GM20431 (cell line): ENCODE measurements at regions not wholly inside any gene's neighbourhood (a gene's known extent, or its start where the extent isn't known, plus 50 kb on each side); places are given as distances from the start of the nearest gene placed in this dataset.

ENCODE experiments used
- in situ Hi-C: fragments of 300-500 bp; cut with MseI, MboI; formaldehyde crosslinking; loops from one replicate; pipeline ENCODE4 v1.15.0; 2020; ENCODE audit warnings: low sequenced_read_pairs; ENCODE audit not compliant: unreplicated experiment

GRCh38 chr9:17021387-17021970 is 113.4 kb upstream of the CNTLN start:
- in situ Hi-C loops: no loop called here

DNA sequence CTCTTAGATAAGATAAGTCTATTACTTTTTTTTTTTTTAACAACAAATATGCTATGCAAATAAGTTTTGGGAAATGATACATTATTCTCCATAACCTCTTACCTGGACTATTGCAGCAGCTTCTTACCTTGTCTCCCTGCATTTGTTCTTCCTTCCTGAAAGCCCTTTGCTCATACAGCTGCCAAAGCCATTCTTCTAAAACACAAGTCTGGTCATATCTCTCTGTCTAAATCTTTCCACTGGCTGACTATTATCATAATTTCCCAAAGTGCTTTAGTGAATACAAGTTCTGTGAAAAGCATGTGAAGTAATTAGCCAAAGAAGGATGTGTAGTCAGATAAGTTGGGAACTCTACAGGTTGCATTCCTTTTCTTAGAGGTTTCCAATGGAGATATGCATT is 115.4 kb upstream of the CNTLN start:
- in situ Hi-C loops: no loop called here

GRCh38 chr9:17018540-17019196 is 116.2 kb upstream of the CNTLN start:
- in situ Hi-C loops: no loop called here

DNA sequence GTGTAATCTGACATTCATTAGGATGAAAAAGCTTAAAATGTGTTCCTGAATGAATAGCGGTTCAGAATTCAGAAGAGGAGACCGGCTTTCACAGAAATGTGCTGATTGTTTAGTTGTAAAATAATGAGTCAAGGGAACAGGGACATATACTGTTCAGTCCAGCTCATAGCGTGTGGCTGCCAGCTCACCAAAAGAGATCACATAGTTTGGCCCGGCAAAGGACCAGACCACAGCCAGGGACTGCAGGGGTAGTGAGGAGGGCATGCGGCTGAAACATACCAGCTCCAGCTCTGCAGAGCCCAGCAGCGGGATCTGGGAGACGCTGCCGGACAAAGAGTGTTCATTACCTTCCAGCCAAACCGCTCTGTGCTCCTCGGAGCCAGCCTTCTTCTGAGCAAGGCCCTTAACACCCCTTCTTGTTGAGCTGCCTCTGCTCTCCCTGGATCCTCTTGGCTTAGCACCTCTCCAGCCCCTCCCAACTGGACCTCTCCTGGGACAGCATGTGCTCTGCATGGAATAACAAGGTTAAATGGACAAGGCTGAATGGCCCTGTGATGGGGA is 116.8 kb upstream of the CNTLN start:
- in situ Hi-C loops: no loop called here

- in situ Hi-C loops: no loop called here
These were observed 120.9 kb upstream of the CNTLN start for GRCh38 chr9:17013891-17014290.

DNA sequence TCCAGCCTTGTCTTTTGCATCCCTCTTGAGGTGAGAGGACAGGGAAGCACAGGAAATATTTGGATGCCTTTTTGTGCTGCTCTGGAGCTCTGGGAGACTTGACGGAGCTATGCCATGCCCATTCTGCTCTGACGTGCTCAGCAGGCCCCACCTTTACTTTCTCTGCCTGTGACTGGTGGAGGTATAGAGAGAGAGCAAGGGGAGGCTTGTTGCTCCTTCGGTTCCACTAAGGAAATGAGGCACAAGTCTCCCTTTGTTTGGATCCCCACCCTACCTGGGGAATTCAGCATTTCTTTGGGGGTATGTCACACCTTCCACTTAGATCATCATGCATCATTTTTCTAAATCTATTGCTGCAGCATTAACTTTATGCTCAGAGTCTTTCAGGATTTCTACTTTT is 121.8 kb upstream of the CNTLN start:
- in situ Hi-C loops: no loop called here

DNA sequence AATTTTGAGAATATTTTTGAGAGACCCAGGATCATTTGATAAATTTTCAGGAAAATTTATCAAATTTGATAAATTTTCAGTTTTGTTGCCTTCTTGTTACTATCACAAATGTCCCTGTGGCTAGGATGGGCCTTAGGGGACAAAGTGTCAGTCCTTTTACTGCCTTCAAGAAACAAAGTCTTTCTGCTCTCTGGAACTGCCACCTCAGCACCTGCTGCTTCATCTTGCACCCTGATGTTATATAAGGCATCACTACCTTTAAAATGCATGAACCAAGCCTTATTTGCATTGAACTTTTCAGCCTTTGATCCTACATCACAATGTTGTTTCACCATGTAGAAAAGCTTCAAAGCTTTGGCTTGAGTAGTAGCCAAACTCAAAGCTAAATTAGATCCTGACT is 123.0 kb upstream of the CNTLN start:
- in situ Hi-C loops: no loop called here

- in situ Hi-C loops: no loop called here
These were observed 125.8 kb upstream of the CNTLN start for GRCh38 chr9:17009071-17009470.

DNA sequence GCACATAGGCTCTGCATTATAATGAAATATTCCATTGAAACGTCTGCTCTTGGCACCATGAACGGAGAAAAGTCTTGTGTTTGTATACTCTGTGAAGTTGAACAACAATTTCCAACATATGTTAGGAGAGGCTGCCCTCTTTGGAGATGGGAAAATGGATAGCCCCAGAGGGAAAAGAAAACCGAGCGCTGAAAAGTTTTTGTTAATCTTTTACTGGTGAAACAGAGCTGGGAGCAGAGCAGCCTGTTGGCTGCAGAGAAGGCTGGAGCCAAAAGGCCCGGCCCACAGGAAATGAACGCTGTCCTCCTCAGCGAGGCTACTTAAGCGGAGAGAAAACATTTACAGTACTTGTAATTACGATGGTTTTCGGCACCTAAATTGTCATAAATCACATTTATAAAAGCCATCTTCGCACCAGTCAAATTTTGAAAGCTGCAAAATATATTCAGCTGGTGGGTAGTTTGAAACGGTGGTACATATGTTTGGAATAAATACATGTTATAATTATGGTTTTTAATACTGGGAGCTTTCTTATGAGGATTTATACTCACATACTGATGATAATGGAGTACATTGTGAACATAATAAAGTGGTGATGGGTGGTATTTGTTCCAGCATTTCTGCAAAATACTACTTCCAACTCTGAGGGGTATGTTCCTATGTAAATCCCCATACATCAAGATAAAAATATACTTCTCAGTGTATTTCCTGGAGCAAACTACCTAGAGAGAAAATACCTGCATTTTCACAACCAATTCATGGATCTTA is 129.6 kb upstream of the CNTLN start:
- in situ Hi-C loops: no loop called here

GRCh38 chr9:17004500-17004899 is 130.3 kb upstream of the CNTLN start:
- in situ Hi-C loops: no loop called here

DNA sequence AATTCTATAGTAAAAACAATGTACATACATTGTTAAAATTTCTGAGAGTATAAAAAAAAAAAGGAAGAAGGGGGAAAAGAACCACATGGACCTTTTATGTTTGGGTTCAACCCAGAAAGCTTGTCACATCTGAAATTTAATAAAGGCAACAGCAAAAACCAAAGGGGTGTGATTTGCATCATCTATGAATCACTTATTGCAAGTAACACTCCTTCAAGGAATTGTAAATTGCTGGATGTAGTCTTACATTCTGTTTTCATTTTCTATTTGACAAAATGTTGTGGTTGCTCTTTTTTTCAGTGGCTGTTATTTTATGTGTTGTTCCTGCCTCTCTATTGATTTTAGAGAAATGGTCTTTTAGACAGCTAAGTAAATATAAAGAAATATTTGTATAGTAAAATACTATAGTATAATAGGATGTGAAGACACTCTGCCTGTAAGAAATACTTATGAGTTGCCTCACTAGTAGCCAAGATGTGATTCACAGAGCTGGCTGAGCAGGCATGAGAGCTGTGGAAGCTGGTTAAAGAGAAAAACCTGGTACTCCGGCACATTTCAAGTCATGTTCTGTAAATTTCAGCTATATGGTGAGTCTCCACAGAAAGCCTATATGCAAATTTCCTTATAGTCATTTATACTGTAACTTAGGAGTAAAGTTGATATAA is 131.1 kb upstream of the CNTLN start:
- in situ Hi-C loops: no loop called here

- in situ Hi-C loops: no loop called here
These were observed 126.5 kb upstream of the BNC2 start for GRCh38 chr9:16996901-16997491.

- in situ Hi-C loops: no loop called here
These were observed 121.7 kb upstream of the BNC2 start for GRCh38 chr9:16992138-16992537.

- in situ Hi-C loops: no loop called here
These were observed 116.6 kb upstream of the BNC2 start for GRCh38 chr9:16987026-16987425.

DNA sequence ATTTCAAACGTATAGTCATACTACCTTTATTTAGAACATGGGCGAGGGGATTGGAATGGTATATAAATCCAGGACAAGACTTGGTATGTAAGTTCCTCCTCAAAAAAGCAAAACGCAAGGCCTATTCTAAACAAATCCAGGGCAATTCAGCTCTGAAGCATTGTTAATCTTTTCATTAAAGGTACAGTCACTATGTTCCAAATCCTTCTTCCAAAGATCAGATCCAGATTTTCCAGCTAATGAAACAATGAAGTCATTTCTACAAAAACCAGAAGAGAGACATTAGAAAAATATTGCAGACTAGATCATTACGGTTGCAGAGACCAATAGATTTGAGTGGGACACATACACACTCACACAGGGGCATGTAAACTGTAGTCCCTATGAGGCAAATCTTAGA is 116.1 kb upstream of the BNC2 start:
- in situ Hi-C loops: no loop called here

DNA sequence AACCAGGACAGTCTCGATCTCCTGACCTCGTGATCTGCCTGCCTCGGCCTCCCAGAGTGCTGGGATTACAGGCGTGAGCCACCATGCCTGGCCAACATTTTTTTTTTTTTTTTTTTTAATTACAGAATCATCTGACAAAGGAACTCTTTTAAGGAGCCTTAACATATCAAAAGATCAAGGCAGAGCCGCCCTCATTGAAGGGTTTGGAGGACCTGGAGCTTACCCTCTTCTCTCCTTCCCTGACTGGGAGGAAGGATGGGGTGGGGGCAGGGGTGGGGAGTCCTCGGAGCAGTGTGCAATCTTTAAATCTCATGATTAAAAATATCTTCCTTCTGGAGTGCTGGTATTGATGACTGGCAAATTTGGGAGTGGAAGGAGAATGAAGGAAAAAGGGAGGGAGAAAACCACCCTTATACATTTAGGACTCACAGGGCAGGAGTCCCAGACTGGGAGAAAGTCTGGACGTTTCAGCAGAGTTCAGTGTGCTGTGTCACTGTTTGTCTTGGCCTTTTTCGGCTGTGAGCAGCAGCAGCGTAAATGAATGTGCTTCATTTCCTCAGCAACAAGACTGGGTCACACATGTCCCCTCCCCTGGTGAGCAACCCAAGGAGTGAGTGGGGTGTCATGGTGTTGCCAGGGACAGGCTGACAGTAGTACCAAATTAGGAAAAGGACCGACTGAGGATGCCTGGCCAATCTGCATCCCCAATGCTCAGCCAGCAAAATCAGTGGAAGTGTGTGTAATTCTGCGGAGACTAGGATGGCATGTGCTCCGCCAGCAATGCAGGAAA is 115.3 kb upstream of the BNC2 start:
- in situ Hi-C loops: no loop called here

DNA sequence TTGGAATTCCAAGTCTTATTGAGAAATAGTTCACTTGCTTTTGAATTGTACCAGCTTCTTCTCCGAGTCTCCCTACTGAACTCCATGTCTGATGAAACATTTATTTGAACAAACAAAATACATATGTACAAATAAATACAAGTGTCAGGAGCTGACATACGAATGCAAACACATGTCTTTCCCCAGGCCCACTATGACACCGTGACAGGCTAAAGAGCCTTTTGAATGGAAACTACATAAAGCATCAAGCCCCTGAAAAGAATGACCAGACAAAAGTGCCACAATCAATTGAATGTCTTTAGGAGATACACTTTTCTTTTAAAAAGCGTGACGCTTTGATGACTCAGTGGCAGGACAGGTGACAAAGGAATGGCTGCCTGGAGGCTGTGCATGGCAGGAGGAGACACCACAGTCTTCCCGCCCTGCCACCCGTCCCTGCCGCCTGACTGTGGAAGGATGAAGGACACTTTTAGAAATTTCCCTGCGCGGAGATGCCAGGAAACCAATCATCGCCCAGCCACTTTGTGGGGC is 112.4 kb upstream of the BNC2 start:
- in situ Hi-C loops: no loop called here

- in situ Hi-C loops: no loop called here
These were observed 106.0 kb upstream of the BNC2 start for GRCh38 chr9:16976427-16976826.

GRCh38 chr9:16974436-16974835 is 104.0 kb upstream of the BNC2 start:
- in situ Hi-C loops: no loop called here
